Ureter (tissue), 1 donor: ENCODE measurements at regions not wholly inside any gene's neighbourhood (a gene's known extent, or its start where the extent isn't known, plus 50 kb on each side); places are given as distances from the start of the nearest gene placed in this dataset.

Source experiments
- DNase-seq: peaks from one replicate; pipeline ENCODE4 v3.0.0-alpha.2; 2020; ENCODE audit warnings: low spot score
- donor health status: DM: yes; HTN: yes; CAD: no.

GRCh38 chr1:82494117-82494516 is 693.4 kb downstream of the ADGRL2 start:
- no peak for DNase-seq

- DNase-seq = no peak
Observed at GRCh38 chr1:82492159-82492558, 691.4 kb downstream of the ADGRL2 start.

DNA sequence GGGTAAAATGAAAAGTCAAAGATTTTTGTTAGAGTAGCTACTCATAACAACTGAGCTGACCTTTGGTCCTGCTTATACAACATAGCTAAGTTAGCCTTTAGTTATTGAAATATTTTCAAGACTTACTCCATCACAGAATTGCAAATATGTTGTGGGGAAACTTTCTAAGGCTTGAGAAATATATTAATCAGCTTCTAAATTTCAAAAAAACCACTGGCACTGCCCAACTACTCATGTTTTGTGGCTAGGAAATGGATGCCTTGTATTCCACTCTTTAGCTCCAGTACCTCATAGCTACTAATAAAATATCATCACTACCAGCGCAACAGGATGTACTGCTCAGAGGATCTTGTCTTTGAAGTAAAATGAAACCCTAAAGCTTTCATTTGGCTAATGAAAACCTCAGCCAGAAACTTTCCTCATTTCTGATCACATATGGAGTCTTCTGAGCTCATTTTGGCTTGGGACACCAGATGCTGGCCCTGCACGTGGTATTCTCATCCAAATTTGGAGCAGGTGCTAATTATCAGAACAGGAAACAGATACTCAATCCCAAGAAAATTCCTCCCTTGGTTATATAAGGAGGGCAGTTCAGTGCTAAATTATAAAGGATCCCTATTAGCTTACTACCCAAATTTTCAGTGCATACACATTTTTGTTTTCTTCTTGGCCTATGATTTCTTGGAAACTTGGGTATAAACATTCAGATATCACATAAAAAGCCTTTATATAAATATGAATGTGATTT is 690.7 kb downstream of the ADGRL2 start:
- no peak for DNase-seq

DNA sequence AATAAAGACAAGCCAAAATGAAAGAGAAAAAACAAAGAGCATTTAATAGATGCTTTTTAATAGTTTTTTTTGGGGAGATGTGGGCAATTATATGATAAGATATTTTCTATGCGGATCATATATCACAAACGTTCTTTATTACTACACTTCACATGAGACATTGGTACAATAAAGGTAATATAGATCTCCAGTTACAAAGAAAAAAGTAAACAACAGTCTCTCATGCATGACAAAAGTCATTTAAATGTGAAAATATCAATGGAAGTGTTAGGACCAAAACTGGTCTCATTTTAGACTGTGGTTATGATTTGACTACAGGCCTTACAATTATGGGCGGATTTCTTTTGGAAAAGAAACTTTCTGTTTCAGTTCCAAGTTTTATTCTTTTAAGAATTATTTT is 687.0 kb downstream of the ADGRL2 start:
- no peak for DNase-seq

GRCh38 chr1:82486969-82487368 is 686.2 kb downstream of the ADGRL2 start:
- DNase-seq = no peak

GRCh38 chr1:82486468-82486867 is 685.7 kb downstream of the ADGRL2 start:
- no peak for DNase-seq

DNA sequence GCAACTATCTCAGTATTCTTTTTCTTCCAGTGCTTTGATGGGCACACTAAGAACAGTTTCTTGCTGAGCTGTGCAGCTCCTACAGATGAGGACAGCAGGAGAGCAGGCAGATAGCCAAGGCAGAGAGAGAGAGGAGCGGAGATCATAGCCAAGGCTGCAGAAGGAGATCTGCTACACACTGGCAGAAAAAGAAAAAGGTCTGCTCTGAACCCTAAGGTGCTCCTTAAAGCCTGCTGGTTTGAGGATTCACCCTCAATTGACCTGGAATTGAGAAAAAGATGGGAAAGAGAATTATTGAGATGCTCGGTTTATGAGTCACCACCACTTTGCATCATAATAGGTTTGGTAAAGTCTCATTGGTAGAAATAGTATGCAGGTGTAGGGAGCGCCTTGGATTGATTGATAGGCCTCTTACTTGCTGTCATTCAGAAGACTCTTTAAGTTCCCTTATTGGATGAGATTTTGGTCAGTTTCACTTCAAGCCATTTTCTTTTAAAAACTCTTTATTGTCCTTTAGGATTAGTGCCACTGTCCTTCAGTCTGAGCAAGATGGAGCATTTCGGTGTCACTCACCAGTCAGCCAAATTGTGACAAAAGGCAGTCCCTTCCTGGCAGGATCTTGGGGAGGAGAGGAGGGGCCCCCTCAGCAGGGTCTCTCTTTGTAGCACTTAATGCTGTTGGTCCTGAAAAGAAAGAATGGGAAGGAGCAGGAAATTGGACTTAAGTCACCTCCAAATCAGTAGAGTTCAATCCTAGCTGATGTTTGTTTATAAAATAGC is 685.0 kb downstream of the ADGRL2 start:
- peak; percentile 43 for DNase-seq

DNA sequence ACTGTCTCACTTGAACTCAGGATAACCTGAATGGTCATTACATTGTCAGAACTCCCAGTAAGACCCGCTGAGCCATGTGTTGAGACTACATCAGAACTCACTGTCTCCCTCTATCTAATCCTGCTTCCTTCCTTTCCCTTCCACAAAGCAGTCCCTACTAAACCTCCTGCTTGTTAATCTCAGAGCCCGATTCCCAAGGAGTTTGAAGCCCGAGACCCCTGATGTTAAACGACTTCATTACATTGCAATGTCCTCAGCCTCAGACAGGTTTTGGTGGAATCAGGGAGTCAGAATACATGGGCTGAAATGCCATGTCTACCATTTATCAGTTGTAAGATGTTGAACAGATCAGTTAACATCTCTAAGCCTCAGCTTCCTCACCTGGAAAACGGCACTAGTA is 682.4 kb downstream of the ADGRL2 start:
- DNase-seq = no peak

DNA sequence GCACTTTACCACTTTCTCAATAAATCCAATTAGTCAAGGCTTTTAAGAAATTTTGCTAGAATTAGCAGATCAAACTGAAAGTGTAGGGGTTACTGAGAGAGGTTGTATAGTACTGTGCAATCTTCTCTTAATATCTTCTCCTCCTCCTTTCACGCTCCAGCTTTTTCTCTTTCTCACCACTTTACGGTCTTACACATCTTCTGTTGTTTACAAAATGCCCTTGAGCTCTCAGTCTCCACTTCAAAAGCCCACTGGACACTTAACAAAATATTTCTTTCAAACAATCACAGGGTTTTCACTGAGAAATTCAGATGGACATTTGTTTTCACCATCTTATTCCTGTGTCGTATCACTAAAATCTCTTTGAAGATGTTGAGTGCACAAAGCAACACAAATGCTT is 678.2 kb downstream of the ADGRL2 start:
- DNase-seq = no peak

DNA sequence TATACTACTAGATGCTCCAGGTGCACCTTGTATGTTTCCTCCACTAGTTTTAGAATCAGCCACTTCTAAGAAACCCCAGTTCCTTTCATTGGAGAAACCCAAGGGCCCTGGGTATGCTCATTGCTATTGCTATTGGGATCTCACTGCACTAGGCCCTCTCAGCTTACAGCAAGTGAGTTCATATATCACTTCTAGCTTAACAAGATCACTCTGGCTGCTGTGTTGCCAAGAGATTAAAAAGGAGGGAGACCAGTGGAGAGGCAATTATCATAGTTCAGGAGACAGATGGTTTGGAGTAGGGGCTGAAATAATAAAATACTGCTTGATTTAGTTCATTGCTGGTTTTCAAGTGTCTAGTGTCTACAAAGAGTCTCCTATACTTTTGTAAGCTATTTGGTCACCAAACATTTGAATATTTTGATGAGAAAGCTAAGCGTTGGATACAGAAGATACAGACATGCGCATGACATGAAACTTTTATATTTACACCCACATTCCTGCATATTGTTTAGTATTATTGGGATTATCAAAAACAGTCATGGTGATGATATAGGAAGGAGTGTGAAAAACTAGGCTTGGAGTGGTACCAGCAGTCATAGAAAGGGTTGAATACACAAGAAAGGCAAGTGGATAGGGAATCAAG is 671.9 kb downstream of the ADGRL2 start:
- DNase-seq = no peak

DNA sequence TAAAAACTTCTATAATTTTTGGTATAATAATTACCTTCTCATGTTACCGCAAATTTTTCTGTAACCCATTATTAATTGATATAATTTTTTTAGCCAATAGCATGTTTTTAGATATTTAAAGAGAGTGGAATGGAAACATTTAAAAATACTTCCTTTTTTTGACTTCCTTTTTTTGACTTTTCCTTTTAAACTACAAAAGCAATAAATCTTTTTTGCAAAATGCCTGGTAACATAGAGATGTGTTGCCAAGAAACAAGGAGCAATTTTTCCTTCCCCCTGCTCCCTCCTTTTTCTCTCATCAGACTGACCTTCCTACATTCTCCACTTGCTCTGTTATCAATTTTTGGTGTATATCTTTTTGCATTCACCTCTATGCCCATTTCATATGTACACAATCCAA is 666.2 kb downstream of the ADGRL2 start:
- DNase-seq = no peak

- DNase-seq = no peak
Observed at GRCh38 chr1:82466416-82466815, 665.7 kb downstream of the ADGRL2 start.

- no peak for DNase-seq
Observed at GRCh38 chr1:82465024-82465423, 664.3 kb downstream of the ADGRL2 start.

DNA sequence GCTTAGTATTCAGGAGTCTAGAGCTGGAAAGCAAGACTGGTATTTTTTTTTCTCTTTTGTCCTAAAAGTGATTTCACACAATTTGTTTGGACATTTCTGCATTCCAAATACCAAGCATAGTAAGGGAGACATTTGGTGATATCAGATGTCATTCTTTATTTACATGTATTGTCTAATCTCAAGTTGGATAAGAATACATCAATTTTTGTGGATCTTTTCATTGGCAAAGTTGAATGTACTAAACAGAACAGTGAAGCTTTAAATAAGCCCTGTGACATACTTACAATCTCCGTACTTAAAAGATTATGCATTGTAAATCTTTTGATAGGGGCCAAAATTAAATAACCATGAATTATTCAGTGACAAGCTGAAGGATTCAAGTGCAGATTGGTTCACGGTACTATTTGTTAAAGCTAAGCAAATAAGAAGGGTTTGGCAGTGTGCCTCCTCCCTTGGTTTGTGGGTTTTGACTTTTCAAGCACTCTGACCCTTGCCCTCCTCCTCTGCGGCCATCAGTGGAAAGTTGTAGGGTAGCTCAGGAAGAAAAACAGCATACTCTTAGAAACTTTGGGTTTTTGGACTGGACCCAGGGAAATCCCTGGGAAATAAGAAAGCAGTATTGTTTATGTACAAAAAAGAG is 663.7 kb downstream of the ADGRL2 start:
- peak; percentile 58 for DNase-seq

GRCh38 chr1:82463951-82464350 is 663.2 kb downstream of the ADGRL2 start:
- DNase-seq = no peak

- no peak for DNase-seq
Observed at GRCh38 chr1:82462366-82462765, 661.6 kb downstream of the ADGRL2 start.

- no peak for DNase-seq
Observed at GRCh38 chr1:82455342-82455741, 654.6 kb downstream of the ADGRL2 start.

DNA sequence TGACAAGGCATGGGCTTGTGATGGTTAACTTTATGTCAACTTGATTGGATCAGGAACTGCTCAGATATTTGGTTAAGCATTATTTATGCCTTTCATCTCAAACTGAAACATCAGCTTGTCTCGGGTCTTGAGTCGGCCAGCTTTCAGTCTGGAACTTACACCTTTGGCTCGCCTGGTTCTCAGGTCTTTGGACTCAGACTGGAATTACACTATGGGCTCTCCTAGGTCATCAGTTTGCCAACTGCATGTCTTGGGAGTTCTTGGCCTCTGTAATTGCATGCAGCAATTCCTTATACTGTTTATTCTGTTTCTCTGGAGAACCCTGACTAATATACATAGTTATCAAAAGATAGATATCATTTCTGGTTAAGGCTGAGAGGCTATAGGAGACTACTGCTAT is 653.7 kb downstream of the ADGRL2 start:
- DNase-seq = no peak

GRCh38 chr1:82453511-82454185 is 652.9 kb downstream of the ADGRL2 start:
- no peak for DNase-seq

DNA sequence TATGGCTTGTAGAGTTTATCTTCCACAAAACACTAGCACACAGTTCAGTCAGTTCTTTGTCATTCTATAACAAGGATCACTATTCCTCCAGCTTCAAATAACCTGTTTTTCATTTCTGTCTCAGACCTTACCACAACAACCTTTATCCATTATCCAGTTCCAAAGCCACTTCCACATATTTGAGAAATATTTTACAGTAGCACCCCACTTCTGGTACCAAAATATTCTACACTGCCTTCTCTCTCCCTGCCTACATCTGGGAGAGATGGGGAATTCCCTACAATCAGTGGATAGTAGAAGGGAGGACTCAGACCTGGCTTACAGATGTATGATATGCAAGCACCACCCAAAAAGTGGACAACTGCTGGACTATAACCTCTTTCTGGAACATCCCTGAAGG is 651.4 kb downstream of the ADGRL2 start:
- DNase-seq = no peak

DNA sequence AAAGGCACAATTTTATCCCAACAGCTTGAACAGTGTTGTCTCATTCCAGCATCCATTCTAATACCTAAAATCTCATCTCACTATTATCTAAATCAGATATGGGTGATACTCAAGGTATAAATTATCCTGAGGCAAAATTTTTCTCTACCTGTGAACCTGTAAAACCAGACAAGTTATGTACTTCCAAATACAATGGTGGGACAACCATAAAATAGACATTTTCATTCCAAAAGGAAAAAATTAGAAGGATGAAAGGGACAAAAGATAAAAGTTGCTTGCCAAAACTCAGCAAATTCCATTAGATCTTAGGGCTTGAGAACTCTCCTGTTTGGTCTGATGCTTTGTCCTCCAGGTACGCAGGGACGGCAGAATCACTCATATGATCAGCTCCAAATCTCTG is 650.5 kb downstream of the ADGRL2 start:
- no peak for DNase-seq

- DNase-seq = no peak
Observed at GRCh38 chr1:82449506-82450057, 648.8 kb downstream of the ADGRL2 start.
